HCT116 (cell line): ENCODE measurements at regions not wholly inside any gene's neighbourhood (a gene's known extent, or its start where the extent isn't known, plus 50 kb on each side); places are given as distances from the start of the nearest gene placed in this dataset.

Source experiments
- ATAC-seq: fragments of 200-7000 bp; cut with Tn5 transposase; 2 replicates; pipeline ENCODE4 v1.9.1; 2020; ENCODE audit warnings: mild to moderate bottlenecking, moderate library complexity
- BruUV-seq: library from RNA; stranded (reverse); fragments of 400-500 nt; replicated peaks from 2 replicates; lab custom pipeline; 2021; lab: Mats Ljungman, UMichigan
- CTCF ChIA-PET: fragments of 300-600 bp; sonication (Branson Sonifier 250); formaldehyde crosslinking; loops from one replicate; lab custom pipeline; 2021; ENCODE audit warnings: antibody characterized with exemption; lab: Charles Lee
- POLR2A ChIA-PET: fragments of 300-600, 350-600 bp; sonication (Branson Sonifier 250); formaldehyde crosslinking; loops from one replicate; lab custom pipeline; 2021; ENCODE audit warnings: antibody characterized with exemption; lab: Charles Lee
- RAD21 ChIA-PET, 2 experiments: fragments of 300-600 bp; sonication (Branson Sonifier 250); formaldehyde crosslinking; loops; one replicate each; lab custom pipeline; 2023; ENCODE audit warnings: low total read pairs in 2 of 2; ENCODE audit not compliant: uncharacterized antibody in 2 of 2, unreplicated experiment in 2 of 2, low non-redundant PET in 1 of 2; lab: Charles Lee
- DNase-seq: peaks from one replicate; pipeline ENCODE4 v3.0.0-alpha.2; 2010; ENCODE audit warnings: low read depth, low spot score
- H2AFZ ChIP-seq: fragments of 200-600 bp; shearing (Covaris generic), sonication (generic); 2 replicates; pipeline ENCODE4 v1.6.1; 2017; ENCODE audit warnings: low read depth, mixed run types, mixed read lengths, antibody characterized with exemption, low read length; ENCODE audit not compliant: poor library complexity, severe bottlenecking
- H3K27ac ChIP-seq: 2 replicates; pipeline ENCODE4 v1.5.1; 2012; ENCODE audit warnings: low read depth, low read length
- H3K27me3 ChIP-seq: fragments of 200-600 bp; sonication (generic); 2 replicates; pipeline ENCODE4 v1.6.1; 2016; ENCODE audit warnings: mixed run types, low read length, mixed read lengths; ENCODE audit not compliant: insufficient read depth
- H3K36me3 ChIP-seq, 2 experiments: fragments of 200-500 bp in 1 of 2; fragments of 200-600 bp in 1 of 2; sonication (Bioruptor generic) in 1 of 2; sonication (generic) in 1 of 2; 2 replicates each; pipeline versions ENCODE4 v1.5.1 to v1.6.1; 2014 to 2016; ENCODE audit warnings: low read length in 2 of 2, inconsistent platforms in 1 of 2, mixed read lengths in 1 of 2, mixed run types in 1 of 2; ENCODE audit not compliant: insufficient read depth in 2 of 2, control insufficient read depth in 1 of 2
- H3K4me1 ChIP-seq, 2 experiments: fragments of 200-600 bp in 1 of 2; sonication (generic) in 1 of 2; 2 replicates each; pipeline versions ENCODE4 v1.5.1 to v1.6.1; 2012 to 2017; ENCODE audit warnings: low read length in 2 of 2, inconsistent platforms in 1 of 2, mild to moderate bottlenecking in 1 of 2, mixed read lengths in 1 of 2, mixed run types in 1 of 2, moderate library complexity in 1 of 2; ENCODE audit not compliant: insufficient read depth in 2 of 2, control insufficient read depth in 1 of 2
- H3K4me2 ChIP-seq: fragments of 200-600 bp; sonication (generic); 2 replicates; pipeline ENCODE4 v1.6.1; 2017; ENCODE audit warnings: mixed run types, low read length, mixed read lengths
- H3K4me3 ChIP-seq, 2 experiments: fragments of 200-600 bp in 1 of 2; sonication (generic) in 1 of 2; replicated peaks in 1 of 2; 2 replicates each; pipeline ENCODE4 v1.5.1; 2011 to 2016; ENCODE audit warnings: low read length in 2 of 2, control low read depth in 1 of 2, low read depth in 1 of 2, mild to moderate bottlenecking in 1 of 2, mixed read lengths in 1 of 2, mixed run types in 1 of 2
- H3K79me2 ChIP-seq: fragments of 200-600 bp; sonication (generic); 2 replicates; pipeline ENCODE4 v1.6.1; 2017; ENCODE audit warnings: mild to moderate bottlenecking, mixed run types, low read length, moderate library complexity, mixed read lengths; ENCODE audit not compliant: insufficient read depth
- H3K9ac ChIP-seq: fragments of 200-600 bp; sonication (generic); 2 replicates; pipeline ENCODE4 v1.6.1; 2016; ENCODE audit warnings: low read length, mixed read lengths
- H3K9me2 ChIP-seq: fragments of 200-600 bp; sonication (generic), shearing (Covaris generic); 2 replicates; pipeline ENCODE4 v1.6.1; 2017; ENCODE audit warnings: mixed run types, mild to moderate bottlenecking, moderate library complexity; ENCODE audit not compliant: insufficient read depth
- H3K9me3 ChIP-seq, 2 experiments: fragments of 200-500 bp in 1 of 2; fragments of 200-600 bp in 1 of 2; sonication (Bioruptor generic) in 1 of 2; sonication (generic) in 1 of 2; 2 replicates each; pipeline ENCODE4 v1.6.1; 2014 to 2017; ENCODE audit warnings: low read length in 2 of 2, mixed read lengths in 2 of 2, inconsistent platforms in 1 of 2, low read depth in 1 of 2, mild to moderate bottlenecking in 1 of 2, mixed run types in 1 of 2, moderate library complexity in 1 of 2; ENCODE audit not compliant: control insufficient read depth in 1 of 2, insufficient read depth in 1 of 2
- H4K20me1 ChIP-seq: fragments of 200-600 bp; sonication (generic), shearing (Covaris generic); 2 replicates; pipeline ENCODE4 v1.6.1; 2017; ENCODE audit warnings: mixed run types, mild to moderate bottlenecking, moderate library complexity; ENCODE audit not compliant: insufficient read depth
- ATF3 ChIP-seq: IDR thresholded peaks from 2 replicates; pipeline ENCODE4 v1.6.1; 2012
- ZBTB33 ChIP-seq: IDR thresholded peaks from 2 replicates; pipeline ENCODE4 v1.6.1; 2011; ENCODE audit warnings: mild to moderate bottlenecking, low read length, moderate library complexity; ENCODE audit not compliant: insufficient replicate concordance; ENCODE audit errors: extremely low read depth
- ZNF274 ChIP-seq: fragments of 200-500 bp; sonication (Bioruptor generic); IDR thresholded peaks from 2 replicates; pipeline ENCODE4 v1.6.1; 2014; ENCODE audit warnings: mild to moderate bottlenecking, low read depth, low read length, inconsistent platforms
- intact Hi-C: fragments of 100-400 bp; cut with micrococcal nuclease; formaldehyde crosslinking; loops from 2 replicates; pipeline ENCODE4 v1.10.0; 2022

DNA sequence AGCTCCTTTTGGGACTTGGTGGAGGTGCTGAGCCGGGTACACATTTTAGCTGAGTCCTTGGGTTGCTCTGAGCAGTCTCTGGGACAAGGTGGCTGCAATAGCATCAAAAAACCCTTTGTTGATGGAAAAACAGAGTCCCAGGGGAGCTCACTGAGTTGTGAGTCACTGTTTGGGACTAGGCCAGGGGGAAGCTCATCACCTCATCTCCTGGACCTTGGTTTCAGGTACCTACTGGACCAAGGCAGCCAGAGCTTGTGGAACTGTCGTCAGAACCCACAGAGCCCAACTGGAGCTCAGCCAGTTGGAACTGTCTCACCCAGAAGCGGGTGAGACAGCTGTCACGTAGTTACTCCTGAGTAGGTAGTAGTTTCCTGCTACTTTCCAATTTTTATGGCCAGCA, 146.7 kb downstream of the HLX start:
- no peak for ATAC-seq

More for the DNA sequence above, 146.7 kb downstream of the HLX start:
- TF ChIP-seq ZBTB33: no peak
- no peak for TF ChIP-seq ZNF274
- TF ChIP-seq ATF3: no peak
- TF ChIP-seq, all 23 proteins: peak for 0
- no peaks in the 10 kb centered on the region for H3K79me2 ChIP-seq
- H3K9me2 ChIP-seq: no peaks in the 10 kb centered on the region
- no peak overlapping the region for H3K4me2 ChIP-seq
- ChIA-PET POLR2A (no interaction called here), CTCF (no interaction called here), RAD21 (no interaction called here)
- H3K4me3 ChIP-seq: no peak overlapping the region
- H3K9me3 ChIP-seq: no peaks in the 10 kb centered on the region
- H3K9ac ChIP-seq: no peak overlapping the region
- H3K27me3 ChIP-seq: no peaks in the 10 kb centered on the region
- no peaks in the 10 kb centered on the region for H3K4me1 ChIP-seq
- H4K20me1 ChIP-seq: no peaks in the 10 kb centered on the region
- no TSS peak for BruUV-seq
- H3K27ac ChIP-seq: no peak overlapping the region
- DNase-seq: no peak
- intact Hi-C loops: no loop called here
- no peak overlapping the region for H2AFZ ChIP-seq
- no peaks in the 10 kb centered on the region for H3K36me3 ChIP-seq
